ENCODE measurements at regions not wholly inside any gene's neighbourhood (a gene's known extent, or its start where the extent isn't known, plus 50 kb on each side); places are given as distances from the start of the nearest gene placed in this dataset.

DNA sequence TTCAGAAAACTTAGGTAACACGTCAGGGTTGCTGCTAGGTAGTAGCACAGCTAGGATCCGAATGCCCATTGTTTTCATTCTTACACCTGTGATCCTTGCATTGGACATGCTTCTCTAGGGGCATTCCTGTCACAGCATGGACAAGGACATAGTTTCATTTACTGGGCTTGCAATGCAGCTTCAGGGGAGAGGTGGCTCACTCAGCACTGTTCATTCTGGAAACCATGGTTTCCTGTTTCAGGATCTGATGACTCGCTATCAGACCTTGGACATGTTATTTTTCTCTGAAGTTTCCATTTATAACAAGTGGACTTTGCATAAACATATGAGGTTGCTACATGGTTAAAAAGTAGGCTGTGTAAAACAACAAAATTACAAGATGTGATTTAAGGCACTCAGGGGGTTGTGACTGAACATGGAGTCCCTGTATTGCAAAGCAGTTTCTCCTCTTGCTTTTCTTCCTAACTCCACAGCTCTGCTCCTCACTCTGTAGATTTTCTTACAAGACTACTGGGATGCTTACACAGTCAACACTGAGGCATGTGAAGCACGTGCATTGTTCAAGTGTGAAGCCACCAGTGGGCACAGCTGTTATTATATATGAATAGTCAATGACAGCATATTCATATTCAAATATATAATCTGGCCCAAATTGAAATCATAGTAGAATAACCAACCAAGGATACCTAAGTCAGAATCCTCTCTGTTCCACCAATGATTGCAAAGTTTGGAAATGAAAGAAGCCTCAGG lies 66.1 kb upstream of the STK32A start:
- no peak for DNase-seq (ENCODE audit: low read depth in 1 of 2, low spot score in 1 of 2)
- in situ Hi-C loops (cut with HindIII; ENCODE audit: low pct_unique_long_range_greater_than_20kb, low sequenced_read_pairs), result no loop called here
- no peak for TF ChIP-seq JUND (IDR thresholded peaks at IDR 0.05; ENCODE audit: low read depth)

DNA sequence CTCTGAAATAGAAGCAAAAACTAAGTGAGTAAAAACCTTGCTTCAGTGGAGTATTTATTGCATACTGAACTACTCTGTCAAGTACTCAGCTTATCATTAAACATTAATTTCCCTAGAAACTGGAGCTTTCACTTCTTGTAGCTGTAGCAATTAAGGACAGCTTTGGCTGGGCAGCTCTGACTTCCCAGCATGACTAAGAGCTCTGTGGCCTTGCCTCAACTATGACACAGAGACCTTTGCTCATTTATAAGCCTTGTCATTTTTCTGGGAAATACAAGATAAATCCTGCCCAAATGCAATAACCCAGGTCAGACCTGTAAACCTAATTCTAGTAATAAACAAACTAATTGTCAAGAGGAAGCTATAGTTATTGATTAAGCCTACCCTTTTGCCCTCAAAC lies 65.4 kb upstream of the STK32A start:
- in situ Hi-C loops (cut with HindIII; ENCODE audit: low pct_unique_long_range_greater_than_20kb, low sequenced_read_pairs), result no loop called here
- DNase-seq (ENCODE audit: low read depth in 1 of 2, low spot score in 1 of 2), result no peak

DNA sequence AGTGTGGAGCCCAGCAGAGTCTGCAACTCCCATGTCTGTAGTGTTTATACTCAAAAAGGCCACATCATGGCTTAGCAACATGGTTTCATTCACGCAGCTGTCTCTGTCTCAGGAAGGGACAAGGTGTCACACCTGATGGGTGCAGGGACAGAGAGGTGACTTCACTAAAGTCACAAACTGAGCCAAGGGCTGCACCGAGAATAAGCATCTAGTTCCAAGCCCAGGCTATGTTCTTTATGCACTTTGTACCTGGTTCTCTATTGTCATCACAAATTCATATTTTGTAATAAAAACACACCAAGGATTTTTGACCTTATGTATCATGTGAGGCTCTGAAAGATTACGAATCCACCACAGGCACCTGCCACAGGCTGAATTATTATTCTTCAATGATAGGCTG lies 64.9 kb upstream of the STK32A start:
- TF ChIP-seq JUND (IDR thresholded peaks at IDR 0.05; ENCODE audit: low read depth), result no peak
- no peak for DNase-seq (ENCODE audit: low read depth in 1 of 2, low spot score in 1 of 2)
- in situ Hi-C loops (cut with HindIII; ENCODE audit: low pct_unique_long_range_greater_than_20kb, low sequenced_read_pairs), result no loop called here

More for the DNA sequence above, 65.4 kb upstream of the STK32A start:
- no peak for TF ChIP-seq JUND (IDR thresholded peaks at IDR 0.05; ENCODE audit: low read depth)

- TF ChIP-seq JUND (IDR thresholded peaks at IDR 0.05; ENCODE audit: low read depth), result no peak
- in situ Hi-C loops (cut with HindIII; ENCODE audit: low pct_unique_long_range_greater_than_20kb, low sequenced_read_pairs), result no loop called here
- DNase-seq (ENCODE audit: low read depth in 1 of 2, low spot score in 1 of 2), result no peak
These were observed 64.2 kb upstream of the STK32A start for GRCh38 chr5:147170603-147171002.

DNA sequence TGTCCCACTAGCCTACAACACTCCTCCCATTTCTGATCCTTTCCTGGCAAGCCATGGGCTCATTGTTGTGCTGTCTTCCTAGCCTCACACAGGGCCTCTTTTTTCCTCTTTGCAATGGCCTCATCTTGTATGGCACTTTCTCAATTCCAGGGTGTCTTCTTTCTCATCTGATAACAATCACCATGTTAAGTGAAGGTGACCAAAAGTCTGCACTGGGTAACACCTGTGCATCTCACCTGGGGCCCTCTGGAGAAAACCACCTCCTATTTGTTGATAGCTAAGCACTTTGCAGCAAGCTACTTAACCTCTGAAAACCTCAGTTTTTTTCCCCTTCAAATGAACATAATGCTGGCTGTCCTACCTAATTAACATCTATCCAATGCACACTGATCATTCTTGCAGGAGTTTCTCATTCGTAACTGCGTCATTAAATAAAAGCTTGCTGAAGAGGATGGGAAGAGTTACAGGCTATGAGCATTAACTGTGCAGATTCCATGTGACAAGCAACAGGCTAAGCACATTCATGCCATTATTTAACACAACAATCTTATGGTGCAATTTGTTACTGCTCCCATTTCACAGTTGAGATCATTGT lies 60.1 kb upstream of the STK32A start:
- no peak for DNase-seq (ENCODE audit: low read depth in 1 of 2, low spot score in 1 of 2)
- no peak for TF ChIP-seq JUND (IDR thresholded peaks at IDR 0.05; ENCODE audit: low read depth)
- in situ Hi-C loops (cut with HindIII; ENCODE audit: low pct_unique_long_range_greater_than_20kb, low sequenced_read_pairs), result no loop called here

DNA sequence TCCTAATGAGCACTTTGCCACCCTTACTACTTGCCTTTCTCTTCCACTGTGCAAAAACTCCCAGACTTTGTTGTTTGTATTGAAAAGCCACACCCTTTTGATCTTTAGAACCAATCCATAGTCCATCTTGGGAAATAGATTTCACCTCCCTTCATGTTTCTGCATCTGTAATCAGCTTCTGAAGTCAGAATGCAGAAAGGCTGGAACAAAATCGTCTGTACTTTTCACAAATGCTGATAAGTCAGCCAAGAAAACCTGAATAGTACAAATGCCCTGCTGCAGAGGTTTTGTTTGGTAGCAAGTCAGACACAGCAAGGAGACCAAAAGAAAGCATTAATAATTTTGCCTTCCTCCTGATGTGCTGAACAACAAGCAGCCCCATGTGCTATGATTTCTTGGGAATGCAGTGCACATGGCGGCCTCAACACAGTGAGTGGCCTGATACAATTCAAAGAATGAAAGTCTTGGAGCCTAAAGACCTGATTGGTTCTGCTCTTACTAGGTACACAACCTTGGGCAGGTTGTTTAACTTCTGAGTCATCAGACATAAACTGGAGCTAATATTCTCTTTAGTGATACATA lies 59.2 kb upstream of the STK32A start:
- in situ Hi-C loops (cut with HindIII; ENCODE audit: low pct_unique_long_range_greater_than_20kb, low sequenced_read_pairs), result no loop called here
- no peak for DNase-seq (ENCODE audit: low read depth in 1 of 2, low spot score in 1 of 2)
- no peak for TF ChIP-seq JUND (IDR thresholded peaks at IDR 0.05; ENCODE audit: low read depth)

DNA sequence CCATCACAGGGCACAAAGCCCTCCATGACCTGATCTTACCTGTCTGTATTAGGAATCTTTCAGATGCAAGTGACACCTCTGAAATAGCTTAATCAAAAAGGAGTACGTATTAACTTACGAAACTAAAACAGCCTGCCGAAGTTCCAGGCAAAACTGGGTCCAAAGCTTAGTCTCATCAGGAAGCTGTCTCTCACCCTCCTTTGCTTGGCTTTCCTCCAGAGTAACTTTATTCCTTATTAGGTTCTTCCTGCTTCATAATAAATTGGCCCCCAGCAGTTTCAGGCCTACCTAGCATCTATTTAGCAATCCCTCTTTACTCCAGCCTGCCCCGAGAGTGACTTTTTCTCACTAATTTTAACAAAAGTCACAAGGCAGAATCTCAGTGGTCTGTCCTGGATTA lies 58.4 kb upstream of the STK32A start:
- TF ChIP-seq JUND (IDR thresholded peaks at IDR 0.05; ENCODE audit: low read depth), result no peak
- in situ Hi-C loops (cut with HindIII; ENCODE audit: low pct_unique_long_range_greater_than_20kb, low sequenced_read_pairs), result no loop called here
- no peak for DNase-seq (ENCODE audit: low read depth in 1 of 2, low spot score in 1 of 2)

GRCh38 chr5:147177125-147177840 lies 57.5 kb upstream of the STK32A start:
- DNase-seq (ENCODE audit: low read depth in 1 of 2, low spot score in 1 of 2), result no peak
- in situ Hi-C loops (cut with HindIII; ENCODE audit: low pct_unique_long_range_greater_than_20kb, low sequenced_read_pairs), result no loop called here
- TF ChIP-seq JUND (IDR thresholded peaks at IDR 0.05; ENCODE audit: low read depth), result no peak

DNA sequence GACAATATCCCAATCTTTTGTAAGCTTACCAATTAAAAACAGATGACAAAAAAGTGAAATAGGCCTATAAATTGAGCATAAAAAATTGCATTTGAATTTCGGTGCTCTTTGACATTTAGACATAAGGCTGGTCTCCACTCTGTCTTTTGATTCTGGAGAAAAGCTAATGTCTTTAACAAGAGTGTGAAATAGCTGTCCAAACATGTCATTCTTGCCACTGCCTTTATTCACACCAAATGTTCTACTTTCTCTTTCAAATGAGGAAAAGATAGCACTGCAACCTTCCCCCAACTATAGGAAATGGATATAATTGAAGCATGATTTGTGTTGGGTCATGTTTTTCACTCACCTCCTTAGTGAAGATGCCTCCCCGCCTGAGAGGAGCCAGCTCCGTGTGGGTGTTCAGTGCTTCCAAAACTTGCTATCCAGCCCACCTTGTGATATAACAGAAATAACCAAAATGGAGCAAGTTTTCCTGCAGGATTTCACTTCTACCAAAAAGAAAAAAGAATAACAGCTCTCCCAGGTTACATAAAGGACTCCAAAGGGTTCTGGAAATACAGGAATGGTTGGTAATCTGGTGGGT lies 55.2 kb upstream of the STK32A start:
- DNase-seq (ENCODE audit: low read depth in 1 of 2, low spot score in 1 of 2), result no peak
- in situ Hi-C loops (cut with HindIII; ENCODE audit: low pct_unique_long_range_greater_than_20kb, low sequenced_read_pairs), result no loop called here
- TF ChIP-seq JUND (IDR thresholded peaks at IDR 0.05; ENCODE audit: low read depth), result no peak

- in situ Hi-C loops (cut with HindIII; ENCODE audit: low pct_unique_long_range_greater_than_20kb, low sequenced_read_pairs), result no loop called here
- no peak for DNase-seq (ENCODE audit: low read depth in 1 of 2, low spot score in 1 of 2)
- no peak for TF ChIP-seq JUND (IDR thresholded peaks at IDR 0.05; ENCODE audit: low read depth)
These were observed 54.1 kb upstream of the STK32A start for GRCh38 chr5:147180751-147181150.
